NCI-H446 (cell line): ENCODE measurements at regions not wholly inside any gene's neighbourhood (a gene's known extent, or its start where the extent isn't known, plus 50 kb on each side); places are given as distances from the start of the nearest gene placed in this dataset.
"Not testable (repeated sequence)": the region's sequence is repeated elsewhere in the genome, so short reads cannot be mapped to it uniquely, and the experiment has no call there.

Source experiments
- DNase-seq, 2 experiments: peaks; one replicate each; lab custom pipeline; 2025; lab: John Stamatoyannopoulos, UW

DNA sequence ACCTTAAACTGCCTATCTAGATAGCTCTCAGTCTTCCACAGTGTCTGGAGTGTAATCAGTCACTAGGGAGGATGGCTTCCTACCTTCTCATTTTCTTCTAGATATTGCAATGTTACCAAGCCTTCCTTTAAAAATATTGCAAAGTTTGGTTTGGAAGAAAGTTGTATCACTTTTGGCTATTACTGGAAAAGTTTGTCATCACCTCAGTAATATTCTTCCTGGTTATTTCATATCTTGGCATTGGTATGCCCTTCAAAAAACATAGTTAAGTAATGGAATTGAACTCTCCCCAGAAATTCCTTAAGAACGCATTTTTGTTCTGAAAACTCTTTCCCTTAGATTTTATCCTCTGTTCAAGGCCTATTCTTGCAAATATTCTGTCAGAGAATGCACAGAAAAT lies 179.3 kb upstream of the MME start:
- no peak for DNase-seq

DNA sequence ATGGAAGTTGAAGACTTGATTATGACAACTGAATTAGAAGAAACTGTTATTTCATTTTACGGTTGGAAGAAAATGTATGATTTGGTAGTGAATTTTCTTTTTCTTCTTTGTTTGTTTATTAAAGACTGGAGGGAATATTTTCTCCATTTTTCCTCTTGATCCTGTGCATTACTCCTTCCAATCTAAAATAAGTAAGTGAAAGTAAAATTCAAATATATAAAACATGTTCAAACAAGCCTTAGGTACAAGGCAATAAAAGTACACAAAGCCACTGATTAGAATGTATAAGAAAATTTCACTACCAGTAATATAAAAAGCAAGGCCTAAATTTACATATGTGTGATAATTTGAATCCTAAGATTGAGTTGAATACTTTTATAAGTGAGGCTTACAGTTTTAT lies 181.2 kb upstream of the MME start:
- DNase-seq, result no peak

GRCh38 chr3:154898443-154898842 lies 181.7 kb upstream of the MME start:
- no peak for DNase-seq

GRCh38 chr3:154893813-154894212 lies 186.3 kb upstream of the MME start:
- no peak for DNase-seq

- no peak for DNase-seq
Measured at GRCh38 chr3:154889227-154889634, 190.9 kb upstream of the MME start.

DNA sequence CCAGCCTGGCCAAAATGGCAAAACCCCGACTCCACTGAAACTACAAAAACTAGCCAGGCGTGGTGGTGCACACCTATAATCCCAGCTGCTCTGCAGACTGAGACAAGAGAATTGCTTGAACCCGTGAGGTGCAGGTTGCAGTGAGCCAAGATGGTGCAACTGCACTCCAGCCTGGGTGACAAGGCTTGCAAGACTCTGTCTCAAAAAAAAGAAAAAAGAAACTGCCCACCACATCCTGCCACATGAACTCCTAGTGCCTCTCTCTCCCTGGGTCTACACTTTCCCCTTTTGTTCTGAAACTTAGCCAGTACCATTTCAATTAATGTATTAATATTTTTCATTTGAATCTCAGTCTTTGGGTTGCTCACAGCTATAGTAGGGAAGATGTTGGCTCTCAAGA lies 192.2 kb upstream of the MME start:
- no peak for DNase-seq

GRCh38 chr3:154886437-154886836 lies 193.7 kb upstream of the MME start:
- DNase-seq, result no peak

- no peak for DNase-seq
Measured at GRCh38 chr3:154885418-154885817, 194.7 kb upstream of the MME start.

DNA sequence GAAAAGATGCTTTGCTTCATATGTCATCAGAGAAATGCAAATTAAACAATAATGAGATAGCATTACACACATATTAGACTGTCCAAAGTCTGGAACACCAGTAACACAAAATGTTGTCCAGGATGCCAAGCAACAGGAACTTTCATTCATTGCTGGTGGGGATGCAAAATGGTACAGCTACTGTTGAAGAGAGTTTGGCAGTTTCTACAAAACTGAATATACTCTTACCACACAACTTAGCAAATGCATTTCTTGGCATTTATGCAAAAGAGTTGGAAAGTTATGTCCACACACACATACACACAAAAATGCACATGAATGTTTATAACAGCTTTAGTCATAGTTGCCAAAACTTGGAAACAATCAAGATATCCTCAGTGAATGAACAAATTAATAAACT lies 195.2 kb upstream of the MME start:
- DNase-seq, result no peak

DNA sequence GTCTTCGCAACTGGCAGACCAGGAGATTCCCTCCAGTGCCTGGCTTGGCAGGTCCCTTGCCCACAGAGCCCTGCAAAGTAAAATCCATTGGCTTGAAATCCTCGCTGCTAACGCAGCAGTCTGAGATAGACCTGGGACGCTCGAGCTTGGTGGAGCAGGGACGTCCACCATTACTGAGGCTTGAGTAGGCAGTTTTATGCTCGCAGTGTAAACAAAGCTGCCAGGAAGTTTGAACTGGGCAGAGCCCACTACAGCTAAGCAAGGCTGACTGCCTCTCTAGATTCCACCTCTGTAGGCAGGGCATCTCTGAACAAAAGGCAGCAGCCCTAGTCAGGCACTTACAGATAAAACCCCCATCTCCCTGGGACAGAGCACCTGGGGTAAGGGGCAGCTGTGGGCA lies 205.0 kb upstream of the MME start:
- no peak for DNase-seq

- DNase-seq, result no peak
Measured at GRCh38 chr3:154872696-154873095, 207.4 kb upstream of the MME start.

- DNase-seq, result no peak
Measured at GRCh38 chr3:154872074-154872473, 208.0 kb upstream of the MME start.

DNA sequence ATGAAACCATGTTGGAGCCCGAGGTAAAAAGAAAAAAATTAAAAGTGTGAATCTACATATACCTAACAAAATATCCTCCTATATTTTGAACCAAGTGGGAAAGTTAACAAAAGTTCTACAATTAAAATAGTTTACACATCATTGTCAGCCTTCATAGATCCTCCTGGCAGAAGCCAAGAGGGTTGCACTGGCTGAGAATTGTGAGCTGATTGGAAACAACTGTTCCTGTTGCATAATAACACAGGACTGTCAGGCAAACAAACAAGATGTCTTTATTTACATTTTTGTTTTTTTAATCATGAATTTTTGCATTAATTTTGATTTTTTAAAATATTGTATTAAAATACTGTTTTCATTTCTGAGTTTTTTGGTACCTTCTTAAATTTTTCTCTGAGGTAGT lies 215.2 kb upstream of the MME start:
- DNase-seq, result no peak

DNA sequence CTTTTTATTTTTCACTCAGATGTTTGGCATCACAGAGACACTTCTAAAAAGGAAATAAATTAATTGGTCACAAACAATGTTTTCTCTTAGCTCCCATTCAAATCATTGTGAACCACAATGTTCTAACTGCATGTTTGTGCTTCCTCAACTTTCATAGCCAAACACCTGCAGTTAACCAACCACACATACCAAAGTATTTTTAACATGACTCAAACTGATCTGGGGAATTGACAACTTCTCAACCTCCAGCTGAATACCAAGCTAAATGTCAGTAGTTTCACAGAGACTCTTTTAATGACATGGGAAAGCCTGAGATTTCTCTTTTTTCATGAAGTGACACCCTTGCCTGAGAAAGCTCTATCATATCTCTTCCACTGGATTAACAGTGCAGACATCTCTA lies 217.9 kb upstream of the MME start:
- DNase-seq, result no peak

GRCh38 chr3:154852998-154853397 lies 227.1 kb upstream of the MME start:
- not testable (repeated sequence) for DNase-seq

- DNase-seq, result no peak
Measured at GRCh38 chr3:154852515-154852914, 227.6 kb upstream of the MME start.

DNA sequence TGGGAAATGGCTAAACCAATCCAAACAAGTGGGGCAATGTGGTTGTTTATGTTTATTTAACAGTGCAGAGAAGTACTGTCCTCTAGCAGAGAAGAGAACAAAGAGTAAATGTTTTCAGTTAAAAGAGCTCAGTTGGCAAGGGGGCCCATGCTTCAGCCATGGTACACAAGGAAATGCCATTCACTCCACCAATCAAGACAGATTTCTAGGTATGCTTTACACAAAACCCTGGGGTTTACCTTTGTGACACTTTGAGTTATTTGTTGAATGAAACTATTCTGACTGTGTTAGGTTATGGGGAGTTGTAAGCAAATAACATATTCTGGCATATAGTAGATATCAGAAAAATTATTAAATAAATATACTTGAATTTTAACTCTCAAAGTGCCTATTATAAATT lies 228.5 kb upstream of the MME start:
- DNase-seq, result no peak

GRCh38 chr3:154850921-154851320 lies 229.2 kb upstream of the MME start:
- no peak for DNase-seq

DNA sequence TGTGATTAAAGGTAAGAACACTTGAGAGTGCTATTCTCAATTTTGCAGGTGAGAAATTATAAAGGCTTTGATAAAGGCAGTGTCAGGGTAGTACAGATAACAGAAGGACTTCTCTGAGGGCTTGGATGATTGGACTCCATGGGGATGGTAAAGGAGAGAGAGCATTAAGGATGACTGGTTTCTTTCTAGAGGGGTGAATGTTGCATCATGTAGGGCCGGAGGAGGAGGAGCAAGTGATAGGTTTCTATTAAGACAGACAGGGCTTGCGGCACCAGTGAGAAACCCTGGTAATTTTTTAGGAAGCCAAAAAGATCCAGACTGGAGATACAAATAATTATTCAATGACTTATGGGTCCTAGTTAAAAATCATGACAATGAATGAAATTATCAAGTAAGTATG lies 230.7 kb upstream of the MME start:
- no peak for DNase-seq

- DNase-seq, result peak in 1 of 2 experiments; percentile 5
Measured at GRCh38 chr3:154844863-154845262, 235.3 kb upstream of the MME start.

GRCh38 chr3:154843647-154844046 lies 236.5 kb upstream of the MME start:
- no peak for DNase-seq

GRCh38 chr3:154842536-154842935 lies 237.6 kb upstream of the MME start:
- peak; percentile 80 to 92 for DNase-seq

- DNase-seq, result no peak
Measured at GRCh38 chr3:154835639-154836038, 244.5 kb upstream of the MME start.

DNA sequence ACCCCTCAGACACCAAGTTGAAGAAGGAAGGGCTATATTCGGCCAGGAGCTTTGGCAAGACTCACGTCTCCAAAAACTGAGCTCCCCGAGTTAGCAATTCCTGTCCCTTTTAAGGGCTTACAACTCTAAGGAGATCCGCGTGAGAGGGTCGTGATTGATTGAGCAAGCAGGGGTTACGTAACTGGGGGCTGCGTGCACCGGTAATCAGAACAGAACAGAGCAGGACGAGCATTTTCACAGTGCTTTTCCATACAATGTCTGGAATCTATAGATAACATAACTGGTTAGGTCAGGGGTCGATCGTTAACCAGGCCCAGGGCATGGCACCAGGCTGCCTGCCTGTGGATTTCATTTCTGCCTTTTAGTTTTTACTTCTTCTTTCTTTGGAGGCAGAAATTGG lies 245.3 kb upstream of the MME start:
- DNase-seq, result not testable (repeated sequence)

DNA sequence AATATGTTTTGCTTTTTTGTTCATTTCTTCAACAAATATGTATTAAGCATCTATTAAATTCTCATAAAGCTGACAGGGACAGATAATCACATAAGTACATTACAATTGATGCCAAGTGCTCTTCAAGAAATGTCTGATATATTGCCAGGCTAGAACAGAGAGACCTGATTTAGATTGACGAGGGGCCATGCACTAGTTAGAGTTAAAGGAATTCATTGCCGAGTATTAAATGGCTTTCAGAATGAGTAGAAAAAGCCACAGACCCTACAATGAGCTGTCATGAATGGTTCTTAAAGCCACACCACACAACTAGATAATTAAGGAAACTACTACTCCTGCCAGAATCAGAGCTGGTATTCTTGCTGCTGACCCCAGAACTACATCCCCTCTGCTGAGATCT lies 250.2 kb upstream of the MME start:
- DNase-seq, result no peak
